ENCODE measurements at regions not wholly inside any gene's neighbourhood (a gene's known extent, or its start where the extent isn't known, plus 50 kb on each side); places are given as distances from the start of the nearest gene placed in this dataset.

DNA sequence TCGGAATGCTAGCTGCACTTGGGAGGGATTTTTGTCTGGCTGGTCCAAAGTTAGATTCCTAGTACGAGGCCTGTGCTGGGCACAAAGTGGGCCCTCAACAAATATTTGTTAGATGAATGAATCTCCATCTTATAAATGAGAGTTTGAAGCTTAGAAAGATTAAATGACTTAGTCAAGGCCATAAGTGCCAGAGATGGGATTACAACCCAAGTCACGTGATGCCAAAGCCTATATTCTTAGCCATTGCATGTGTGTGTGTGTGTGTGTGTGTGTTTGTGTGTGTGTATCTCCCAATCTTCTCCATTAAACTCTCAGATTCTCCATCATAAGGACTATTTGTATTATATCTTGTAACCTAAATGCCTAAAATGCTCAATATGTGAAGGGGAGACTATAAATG, 130.8 kb upstream of the MAP1B start:
- TF ChIP-seq CTCF (conservative IDR thresholded peaks at IDR 0.05 in 1 of 2, IDR thresholded peaks at IDR 0.05 in 1 of 2; ENCODE audit: low read depth in 1 of 2, low read length in 2 of 2): no peak
- TF ChIP-seq EZH2 (IDR thresholded peaks at IDR 0.05; ENCODE audit: low read length, missing control alignments): no peak
